ENCODE measurements at regions not wholly inside any gene's neighbourhood (a gene's known extent, or its start where the extent isn't known, plus 50 kb on each side); places are given as distances from the start of the nearest gene placed in this dataset.

DNA sequence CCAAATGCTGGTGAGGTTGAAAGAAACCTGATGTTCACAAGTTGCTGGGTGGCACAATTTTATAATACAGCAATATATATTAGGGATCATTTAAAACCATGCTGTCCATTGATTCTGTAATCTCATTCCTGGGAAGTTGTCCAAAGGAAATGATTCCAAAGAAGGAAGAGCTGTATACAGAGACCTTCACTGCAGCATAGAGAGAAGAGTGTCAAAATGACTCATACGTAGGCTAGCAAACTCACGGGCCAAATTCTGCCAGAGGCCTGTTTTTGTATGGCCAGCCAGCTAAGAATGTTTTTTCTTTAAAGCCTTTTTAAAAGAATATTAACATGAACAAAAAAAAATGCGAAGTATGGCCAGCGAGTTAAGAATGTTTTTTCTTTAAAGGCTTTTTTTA is 69.2 kb upstream of the MED13L start:
- Histone ChIP-seq H3K9ac (ENCODE audit: insufficient read depth in 1 of 2, low read length in 2 of 2) (no peak overlapping the region), H3K9me3 (ENCODE audit: control insufficient read depth in 4 of 4, insufficient read depth in 3 of 4, low read length in 3 of 4) (no peaks in the 10 kb centered on the region), H3K27me3 (ENCODE audit: control insufficient read depth in 3 of 3, insufficient read depth in 3 of 3, low read length in 2 of 3) (no peaks in the 10 kb centered on the region), H3K4me1 (ENCODE audit: control insufficient read depth in 5 of 5, insufficient read depth in 5 of 5, low read length in 5 of 5) (peaks cover 0 to 13% (median 0%) of the 10 kb centered on the region in 5 donors), H3K27ac (ENCODE audit: low read depth in 1 of 2, low read length in 1 of 2) (no peak overlapping the region), H3K36me3 (ENCODE audit: control insufficient read depth in 4 of 4, insufficient read depth in 4 of 4, low read length in 4 of 4) (no peaks in the 10 kb centered on the region), H3K4me3 (no peak overlapping the region)
- TF ChIP-seq, protein P1, sequence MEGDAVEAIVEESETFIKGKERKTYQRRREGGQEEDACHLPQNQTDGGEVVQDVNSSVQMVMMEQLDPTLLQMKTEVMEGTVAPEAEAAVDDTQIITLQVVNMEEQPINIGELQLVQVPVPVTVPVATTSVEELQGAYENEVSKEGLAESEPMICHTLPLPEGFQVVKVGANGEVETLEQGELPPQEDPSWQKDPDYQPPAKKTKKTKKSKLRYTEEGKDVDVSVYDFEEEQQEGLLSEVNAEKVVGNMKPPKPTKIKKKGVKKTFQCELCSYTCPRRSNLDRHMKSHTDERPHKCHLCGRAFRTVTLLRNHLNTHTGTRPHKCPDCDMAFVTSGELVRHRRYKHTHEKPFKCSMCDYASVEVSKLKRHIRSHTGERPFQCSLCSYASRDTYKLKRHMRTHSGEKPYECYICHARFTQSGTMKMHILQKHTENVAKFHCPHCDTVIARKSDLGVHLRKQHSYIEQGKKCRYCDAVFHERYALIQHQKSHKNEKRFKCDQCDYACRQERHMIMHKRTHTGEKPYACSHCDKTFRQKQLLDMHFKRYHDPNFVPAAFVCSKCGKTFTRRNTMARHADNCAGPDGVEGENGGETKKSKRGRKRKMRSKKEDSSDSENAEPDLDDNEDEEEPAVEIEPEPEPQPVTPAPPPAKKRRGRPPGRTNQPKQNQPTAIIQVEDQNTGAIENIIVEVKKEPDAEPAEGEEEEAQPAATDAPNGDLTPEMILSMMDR (IDR thresholded peaks at IDR 0.05; ENCODE audit: control extremely low read depth, extremely low read depth) = no peak
- DNase-seq = peak; percentile 57 to 92 (median 92)
- ATAC-seq (ENCODE audit: insufficient read depth, low FRiP score) = no peak
- WGBS, 2 donors = 45 to 71% methylated on average over 4 of the region's 4 CpGs

DNA sequence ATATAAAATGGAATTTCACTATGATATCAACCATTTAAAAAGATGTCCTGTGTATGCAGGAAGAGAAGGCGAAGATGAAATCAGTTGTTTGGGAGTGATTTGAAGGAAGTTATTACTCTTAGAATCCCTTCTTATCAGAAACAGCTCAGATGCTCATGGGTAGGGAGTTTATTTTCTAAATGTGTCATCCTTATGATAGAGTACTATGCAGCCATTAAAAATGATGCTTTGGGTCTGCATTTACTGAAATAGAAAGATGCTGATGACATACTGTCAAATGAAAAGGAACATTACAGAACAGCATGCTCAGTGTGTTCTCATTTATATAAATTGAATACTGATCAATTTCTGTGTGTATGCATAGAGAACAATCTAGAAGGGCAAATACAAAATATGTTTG is 69.8 kb upstream of the MED13L start:
- H3K27ac ChIP-seq (ENCODE audit: low read depth in 1 of 2, low read length in 1 of 2) = no peak overlapping the region
- no peak overlapping the region for H3K9ac ChIP-seq (ENCODE audit: insufficient read depth in 1 of 2, low read length in 2 of 2)
- 83 to 86% methylated on average over 1 of the region's 1 CpG for WGBS, 2 donors
- no peak overlapping the region for H3K4me3 ChIP-seq
- H3K9me3 ChIP-seq (ENCODE audit: control insufficient read depth in 4 of 4, insufficient read depth in 3 of 4, low read length in 3 of 4) = peaks cover 0 to under 1% (median 0%) of the 10 kb centered on the region in 4 donors
- peaks cover 0 to 13% (median 0%) of the 10 kb centered on the region in 5 donors for H3K4me1 ChIP-seq (ENCODE audit: control insufficient read depth in 5 of 5, insufficient read depth in 5 of 5, low read length in 5 of 5)
- H3K27me3 ChIP-seq (ENCODE audit: control insufficient read depth in 3 of 3, insufficient read depth in 3 of 3, low read length in 2 of 3) = no peaks in the 10 kb centered on the region
- TF ChIP-seq, protein P1 (IDR thresholded peaks at IDR 0.05; ENCODE audit: control extremely low read depth, extremely low read depth) = no peak
- no peak for DNase-seq
- ATAC-seq (ENCODE audit: insufficient read depth, low FRiP score) = no peak
- no peaks in the 10 kb centered on the region for H3K36me3 ChIP-seq (ENCODE audit: control insufficient read depth in 4 of 4, insufficient read depth in 4 of 4, low read length in 4 of 4)

DNA sequence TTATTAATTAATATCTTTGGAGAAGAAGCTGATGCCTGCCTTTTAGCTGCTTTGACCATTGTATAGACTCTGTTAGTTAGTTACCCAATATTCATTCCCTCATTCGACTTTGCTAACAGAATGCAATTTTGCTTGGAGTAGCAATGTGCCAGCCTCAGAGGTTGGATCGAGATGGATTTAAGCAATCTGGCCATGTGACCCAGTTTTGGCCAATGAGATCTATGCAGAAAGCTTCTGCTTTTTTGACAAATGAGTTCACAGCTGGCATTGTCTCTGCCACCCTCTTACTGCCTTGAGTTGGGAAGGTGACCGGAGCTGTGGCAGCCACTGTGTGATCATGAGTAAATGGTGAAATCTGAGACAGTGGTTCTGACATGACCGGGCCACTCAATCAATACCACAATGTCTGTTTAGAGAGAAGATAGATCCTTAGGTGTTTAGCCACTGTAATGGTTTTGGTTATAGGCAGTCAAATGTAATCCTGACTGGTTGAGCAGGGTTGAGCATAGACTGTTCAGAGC is 74.9 kb upstream of the MED13L start:
- no peak for ATAC-seq (ENCODE audit: insufficient read depth, low FRiP score)
- WGBS, 2 donors = 91 to 92% methylated on average over 4 of the region's 4 CpGs

More for the DNA sequence above, 74.9 kb upstream of the MED13L start:
- Histone ChIP-seq H3K27ac (ENCODE audit: low read depth in 1 of 2, low read length in 1 of 2) (no peak overlapping the region), H3K9me3 (ENCODE audit: control insufficient read depth in 4 of 4, insufficient read depth in 3 of 4, low read length in 3 of 4) (peaks cover 0 to 6% (median 0%) of the 10 kb centered on the region in 4 donors), H3K4me1 (ENCODE audit: control insufficient read depth in 5 of 5, insufficient read depth in 5 of 5, low read length in 5 of 5) (no peaks in the 10 kb centered on the region), H3K36me3 (ENCODE audit: control insufficient read depth in 4 of 4, insufficient read depth in 4 of 4, low read length in 4 of 4) (no peaks in the 10 kb centered on the region), H3K27me3 (ENCODE audit: control insufficient read depth in 3 of 3, insufficient read depth in 3 of 3, low read length in 2 of 3) (no peaks in the 10 kb centered on the region), H3K4me3 (no peak overlapping the region), H3K9ac (ENCODE audit: insufficient read depth in 1 of 2, low read length in 2 of 2) (no peak overlapping the region)
- TF ChIP-seq, protein P1 (IDR thresholded peaks at IDR 0.05; ENCODE audit: control extremely low read depth, extremely low read depth) = no peak
- no peak for DNase-seq

Measured in lung (tissue), 11 donors.